IPS-NIHi11 (cell line): ENCODE measurements at regions not wholly inside any gene's neighbourhood (a gene's known extent, or its start where the extent isn't known, plus 50 kb on each side); places are given as distances from the start of the nearest gene placed in this dataset.
A peak's percentile ranks its signal among the peaks of the same experiment; 100 is the strongest.
"Not testable (repeated sequence)": the region's sequence is repeated elsewhere in the genome, so short reads cannot be mapped to it uniquely, and the experiment has no call there.

Experiments used
- DNase-seq: peaks from one replicate; pipeline ENCODE4 v3.0.0; 2012; ENCODE audit warnings: mixed read lengths, low spot score

GRCh38 chr9:90466441-90466840 lies 176.2 kb downstream of the DIRAS2 start:
- no peak for DNase-seq

DNA sequence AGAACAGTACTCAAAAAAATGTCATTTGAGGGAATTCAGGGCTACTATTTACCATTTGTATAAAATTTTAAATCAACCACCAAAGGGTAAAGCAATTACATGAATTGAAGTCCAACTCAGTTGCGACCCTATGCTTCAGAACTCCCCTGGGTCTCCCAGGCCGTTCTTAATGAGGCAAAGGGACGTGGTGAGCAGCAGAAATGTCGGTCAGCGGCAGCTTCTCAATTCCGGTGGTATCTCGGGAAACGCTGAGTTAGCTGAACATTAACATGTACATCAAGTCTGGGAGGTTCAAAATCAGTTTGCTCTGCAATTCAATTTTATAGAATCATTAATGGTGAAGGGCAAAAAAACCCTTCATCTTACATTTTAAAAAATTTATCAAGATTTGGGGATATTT lies 173.2 kb downstream of the DIRAS2 start:
- no peak for DNase-seq

DNA sequence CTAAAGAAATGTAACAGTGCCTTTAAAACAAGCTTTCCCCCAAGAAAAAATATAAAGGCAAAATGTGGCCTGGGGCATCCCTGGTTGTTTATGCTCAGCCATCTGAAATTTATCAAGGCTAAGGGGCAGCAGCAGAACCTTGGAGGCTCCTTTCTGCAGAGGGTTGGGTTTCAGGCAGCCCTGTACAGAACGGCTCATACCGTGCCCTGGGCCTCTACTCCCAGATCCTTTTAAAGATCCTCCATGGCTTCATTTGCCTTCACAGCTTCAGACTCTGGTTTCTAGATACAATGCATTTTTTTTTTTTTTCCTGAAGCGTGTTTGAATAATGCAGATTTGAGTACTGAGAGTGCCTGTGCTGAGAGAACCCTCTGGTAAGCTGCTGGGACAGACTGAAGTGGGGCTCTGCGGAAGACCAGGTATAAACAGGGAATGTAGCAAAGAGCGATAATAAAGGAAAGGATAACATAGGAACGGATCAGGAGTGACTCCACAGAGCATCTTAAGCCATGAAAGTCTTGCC lies 172.7 kb downstream of the DIRAS2 start:
- no peak for DNase-seq

DNA sequence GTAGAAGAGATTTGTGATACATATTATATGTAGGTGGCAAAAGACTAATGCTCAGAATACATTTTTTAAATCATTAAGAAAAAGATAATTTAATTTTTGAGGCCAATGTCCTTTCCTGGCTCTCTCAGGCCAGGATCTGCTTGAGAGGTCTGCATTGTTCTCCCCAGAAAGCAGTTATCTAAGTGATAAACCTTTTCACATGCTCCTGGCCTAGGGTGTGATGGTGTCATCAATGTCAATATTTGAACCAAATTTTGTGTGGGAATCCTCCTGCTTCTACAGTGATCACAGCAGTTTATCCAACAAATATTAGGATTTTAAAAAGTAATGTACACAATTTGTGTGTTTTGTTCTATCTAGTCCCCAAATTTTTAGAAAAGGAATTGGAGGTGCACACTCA lies 166.6 kb downstream of the DIRAS2 start:
- DNase-seq, result no peak

DNA sequence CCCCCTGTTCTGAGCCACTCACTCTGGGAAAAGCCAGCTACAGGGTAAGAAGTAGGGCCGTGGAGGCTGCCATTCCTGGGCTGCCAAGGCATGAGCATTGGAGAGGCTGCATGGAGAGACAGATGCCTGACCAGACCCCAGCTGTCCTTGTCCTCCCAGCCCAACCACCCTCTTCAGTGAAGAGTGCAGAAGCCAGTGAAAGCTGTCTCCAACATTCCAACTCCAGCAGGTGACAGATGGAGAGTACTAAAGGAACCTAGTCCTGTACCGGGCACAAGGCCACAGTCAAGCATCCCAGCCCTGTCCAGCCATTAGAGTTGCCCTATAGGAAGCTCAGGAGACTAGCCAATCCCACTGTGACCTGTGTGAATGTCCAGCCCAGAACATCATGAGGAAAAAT lies 165.1 kb downstream of the DIRAS2 start:
- DNase-seq, result no peak

- DNase-seq, result no peak
These were observed 163.8 kb downstream of the DIRAS2 start for GRCh38 chr9:90478821-90479220.

GRCh38 chr9:90485028-90485427 lies 157.6 kb downstream of the DIRAS2 start:
- no peak for DNase-seq

DNA sequence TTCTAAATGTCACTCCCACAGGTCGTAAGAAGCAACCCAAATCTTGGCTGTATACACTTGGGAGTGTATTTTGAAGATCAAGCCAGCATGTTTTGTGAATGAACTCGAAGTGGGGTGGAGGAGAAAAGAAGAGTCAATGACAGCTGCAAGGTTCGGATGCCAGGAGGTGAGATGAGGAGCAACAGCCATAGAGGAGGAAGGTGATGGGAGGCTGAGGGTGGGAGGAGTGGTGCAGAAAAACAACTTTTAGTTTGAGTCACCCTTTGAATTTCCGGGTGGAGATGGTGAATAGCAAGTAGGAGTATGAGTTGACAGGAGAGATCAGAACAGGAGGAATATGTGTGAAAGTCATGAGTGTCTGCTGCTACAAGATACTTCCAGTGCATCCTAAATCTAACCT lies 153.6 kb downstream of the DIRAS2 start:
- DNase-seq, result no peak

DNA sequence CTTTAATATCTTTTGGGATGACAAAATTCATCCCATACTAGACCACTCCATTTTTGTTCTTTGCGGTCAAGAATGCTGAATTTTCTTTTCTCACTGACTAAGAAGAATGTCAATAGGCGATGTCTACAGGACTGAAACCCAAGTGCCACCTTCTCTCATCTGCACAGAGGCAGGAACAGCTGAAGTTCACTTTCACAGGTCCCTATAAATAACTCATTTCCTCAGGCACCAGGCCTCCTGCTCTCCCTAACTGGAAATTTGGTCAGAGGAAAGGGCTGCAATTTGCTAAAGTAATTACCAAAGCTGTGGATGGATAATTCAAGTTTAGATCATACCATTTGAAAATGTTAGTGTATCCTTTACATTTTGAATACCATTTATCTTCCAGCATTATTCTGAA lies 142.9 kb downstream of the DIRAS2 start:
- DNase-seq, result no peak

- DNase-seq, result peak; percentile 22
These were observed 140.5 kb downstream of the DIRAS2 start for GRCh38 chr9:90502134-90502533.

DNA sequence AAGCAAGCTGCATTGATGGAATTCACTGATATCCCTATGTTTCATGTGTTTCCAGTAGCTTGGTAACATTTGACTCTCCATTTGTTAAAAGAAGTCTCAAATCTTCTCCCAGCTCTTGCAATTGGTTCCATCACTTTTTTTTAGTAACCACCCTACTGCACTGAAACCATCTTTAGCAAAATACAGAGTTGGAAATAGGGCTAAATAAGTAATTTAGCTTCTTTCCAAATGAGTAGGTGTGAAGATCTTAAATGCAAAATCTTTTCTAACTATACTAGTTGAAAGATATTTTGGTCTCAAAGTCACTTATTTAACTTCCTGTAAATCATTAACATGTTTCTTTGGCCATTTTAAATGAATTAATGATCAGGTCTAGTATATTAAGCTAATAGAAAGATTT lies 138.1 kb downstream of the DIRAS2 start:
- no peak for DNase-seq

DNA sequence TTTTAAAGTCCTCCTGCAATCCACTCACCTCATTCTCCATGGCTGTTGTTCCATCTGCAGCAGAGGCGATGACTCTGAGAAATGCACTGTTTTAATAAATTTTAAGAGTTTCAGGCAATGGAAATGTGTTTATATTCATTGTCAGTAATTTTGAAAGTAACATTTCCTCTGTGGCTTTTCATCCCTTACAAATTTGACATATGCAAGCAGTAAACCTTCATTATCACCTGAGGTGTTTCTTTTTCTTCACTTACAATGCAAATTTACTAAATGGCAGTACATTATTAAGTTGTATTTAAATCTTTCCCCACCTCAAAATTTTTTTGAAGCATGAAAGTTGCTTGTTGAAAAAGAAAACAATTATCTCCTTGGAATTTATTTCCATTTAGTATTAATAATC lies 136.9 kb downstream of the DIRAS2 start:
- DNase-seq, result no peak

DNA sequence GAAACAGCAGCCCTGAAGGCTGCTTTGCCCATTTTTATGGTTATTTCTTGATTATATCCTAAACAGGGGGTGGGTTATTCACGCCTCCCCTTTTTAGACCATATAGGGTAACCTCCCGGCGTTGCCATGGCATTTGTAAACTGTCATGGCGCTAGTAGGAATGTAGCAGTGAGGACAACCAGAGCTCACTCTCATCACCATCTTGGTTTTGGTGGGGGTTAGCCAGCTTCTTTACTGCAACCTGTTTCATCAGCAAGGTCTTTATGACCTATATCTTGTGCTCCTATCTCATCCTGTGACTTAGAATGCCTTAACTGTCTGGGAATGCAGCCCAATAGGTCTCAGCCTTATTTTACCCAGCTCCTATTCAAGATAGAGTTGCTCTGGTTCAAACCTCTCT lies 136.2 kb downstream of the DIRAS2 start:
- DNase-seq, result not testable (repeated sequence)

DNA sequence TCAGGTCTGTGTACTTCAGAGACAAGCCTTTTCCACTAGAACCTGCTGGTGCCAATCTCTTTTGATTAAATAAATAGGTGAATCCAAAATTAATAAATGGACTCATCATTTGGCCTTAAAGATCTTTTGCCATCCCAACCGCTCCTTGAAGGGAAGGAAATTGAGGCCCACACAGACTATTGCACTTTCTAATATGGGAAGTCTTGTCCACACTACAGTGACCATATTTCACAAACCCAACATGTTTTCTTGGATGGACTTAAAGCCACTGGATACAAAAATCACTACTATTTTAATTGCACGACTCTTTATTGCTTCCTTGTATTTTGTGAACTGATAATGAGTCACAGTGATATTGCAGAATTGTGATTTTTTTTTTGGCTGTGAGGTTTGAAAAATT lies 135.0 kb downstream of the DIRAS2 start:
- DNase-seq, result no peak

GRCh38 chr9:90508940-90509339 lies 133.7 kb downstream of the DIRAS2 start:
- no peak for DNase-seq

GRCh38 chr9:90511711-90512110 lies 130.9 kb downstream of the DIRAS2 start:
- no peak for DNase-seq

- DNase-seq, result no peak
These were observed 127.7 kb downstream of the DIRAS2 start for GRCh38 chr9:90514877-90515276.

GRCh38 chr9:90515510-90515909 lies 127.1 kb downstream of the DIRAS2 start:
- DNase-seq, result no peak

- peak; percentile 17 for DNase-seq
These were observed 125.5 kb downstream of the DIRAS2 start for GRCh38 chr9:90517103-90517502.

- no peak for DNase-seq
These were observed 120.6 kb downstream of the DIRAS2 start for GRCh38 chr9:90521811-90522570.

- no peak for DNase-seq
These were observed 118.7 kb downstream of the DIRAS2 start for GRCh38 chr9:90523958-90524357.

GRCh38 chr9:90526386-90526785 lies 116.2 kb downstream of the DIRAS2 start:
- DNase-seq, result peak; percentile 16

GRCh38 chr9:90536094-90536493 lies 106.5 kb downstream of the DIRAS2 start:
- not testable (repeated sequence) for DNase-seq

- no peak for DNase-seq
These were observed 104.1 kb downstream of the DIRAS2 start for GRCh38 chr9:90538566-90538965.
